Spleen (tissue), 11 donors: ENCODE measurements at regions not wholly inside any gene's neighbourhood (a gene's known extent, or its start where the extent isn't known, plus 50 kb on each side); places are given as distances from the start of the nearest gene placed in this dataset.
A peak's percentile ranks its signal among the peaks of the same experiment; 100 is the strongest.

ENCODE experiments used
- DNase-seq: peaks from one replicate; pipeline ENCODE4 v3.0.0-alpha.2; 2020
- H3K27ac ChIP-seq, 8 donors: fragments of 200-600 bp; sonication (generic) in 7 of 8; 1 replicate in 4 of 8; 2 replicates in 4 of 8; pipeline versions ENCODE4 v1.5.0 to v1.8.0; 2016 to 2021; ENCODE audit warnings: inconsistent platforms in 4 of 8, mild to moderate bottlenecking in 4 of 8, moderate library complexity in 1 of 8
- H3K27me3 ChIP-seq, 7 donors: fragments of 200-600 bp; sonication (generic) in 6 of 7; replicated peaks in 1 of 7; 1 replicate in 4 of 7; 2 replicates in 3 of 7; pipeline versions ENCODE4 v1.5.0 to v1.8.0; 2016 to 2021; ENCODE audit warnings: inconsistent platforms in 3 of 7, mild to moderate bottlenecking in 1 of 7
- H3K36me3 ChIP-seq, 6 donors: fragments of 200-600 bp; sonication (generic) in 5 of 6; 1 replicate in 4 of 6; 2 replicates in 2 of 6; pipeline versions ENCODE4 v1.5.0 to v1.8.0; 2016 to 2021; ENCODE audit warnings: inconsistent platforms in 2 of 6
- H3K4me1 ChIP-seq, 6 donors: fragments of 200-600 bp; sonication (generic) in 5 of 6; 1 replicate in 3 of 6; 2 replicates in 3 of 6; pipeline versions ENCODE4 v1.5.0 to v1.8.0; 2016 to 2021; ENCODE audit warnings: inconsistent platforms in 3 of 6
- H3K4me3 ChIP-seq, 8 donors: fragments of 200-600 bp; sonication (generic) in 7 of 8; 1 replicate in 4 of 8; 2 replicates in 4 of 8; pipeline versions ENCODE4 v1.5.0 to v1.8.0; 2016 to 2021; ENCODE audit warnings: inconsistent platforms in 4 of 8, mild to moderate bottlenecking in 4 of 8, moderate library complexity in 2 of 8
- H3K9me3 ChIP-seq, 8 donors: fragments of 200-600 bp; sonication (generic) in 7 of 8; 1 replicate in 4 of 8; 2 replicates in 4 of 8; pipeline versions ENCODE4 v1.5.0 to v1.8.0; 2016 to 2021; ENCODE audit warnings: inconsistent platforms in 4 of 8
- CTCF ChIP-seq, 11 experiments: fragments of 200-600 bp in 7 of 11; fragments of 450-650 bp in 4 of 11; sonication (generic) in 4 of 11; IDR thresholded peaks in 8 of 11; conservative IDR thresholded peaks in 3 of 11; 1 replicate in 7 of 11; 2 replicates in 4 of 11; pipeline versions ENCODE4 v1.4.0 to v1.8.0; 2016 to 2021; ENCODE audit warnings: antibody characterized with exemption in 11 of 11, inconsistent platforms in 4 of 11, mild to moderate bottlenecking in 1 of 11
- POLR2A ChIP-seq, 3 donors: fragments of 450-650 bp; IDR thresholded peaks; one replicate each; pipeline ENCODE4 v1.5.1; 2017; ENCODE audit warnings: antibody characterized with exemption in 3 of 3, mild to moderate bottlenecking in 1 of 3
- POLR2AphosphoS5 ChIP-seq, 3 donors: sonication (generic); formaldehyde crosslinking; IDR thresholded peaks; one replicate each; pipeline ENCODE4 v1.5.1; 2017; ENCODE audit warnings: antibody characterized with exemption in 3 of 3
- whole genome bisulfite sequencing, 5 donors: extraction: QIAGEN DNeasy Blood & Tissue Kit in 3 of 5; methylation state at CpG; one replicate each; pipeline versions ENCODE4 v1.1.5 to v1.1.7; 2013 to 2018; 5-methylcytosine and 5-hydroxymethylcytosine counted together
- intact Hi-C: fragments of 100-400 bp; cut with DNase I; formaldehyde crosslinking; loops from one replicate; pipeline ENCODE4 v1.15.0; 2023; ENCODE audit warnings: low total_unique reads
- donor health status: healthy with polysubstance abuse.
- donor health status: DM: no; HTN: no; CAD: no; lungs with moderate emphysema.
- donor health status: DM: no; HTN: no; CAD: no.
- donor health status: Bipolar disorder and iron deficiency.
- donor health status: healthy.
- donor health status: DM: no; HTN: no; CAD: no.
- donor health status: DM: yes; HTN: yes; CAD: no.

GRCh38 chr12:131463174-131463573 lies 247.7 kb upstream of the SFSWAP start:
- H3K4me3 ChIP-seq, result no peak overlapping the region
- WGBS, 5 donors, result 51 to 76% (median 68%) methylated on average over 4 of the region's 4 CpGs
- H3K27ac ChIP-seq, result no peak overlapping the region
- H3K9me3 ChIP-seq, result peaks cover 0 to 18% (median 3%) of the 10 kb centered on the region in 8 donors
- H3K36me3 ChIP-seq, result no peaks in the 10 kb centered on the region
- intact Hi-C loops, result no loop called here
- TF ChIP-seq POLR2AphosphoS5 (IDR thresholded peaks at IDR 0.05) (no peak), POLR2A (IDR thresholded peaks at IDR 0.05) (no peak), CTCF (IDR thresholded peaks at IDR 0.05 in 8 of 11, conservative IDR thresholded peaks at IDR 0.05 in 3 of 11) (no peak)
- DNase-seq, result no peak
- H3K4me1 ChIP-seq, result no peaks in the 10 kb centered on the region
- peaks cover 0 to 43% (median 0%) of the 10 kb centered on the region in 7 donors for H3K27me3 ChIP-seq

GRCh38 chr12:131464081-131464480 lies 246.8 kb upstream of the SFSWAP start:
- Histone ChIP-seq H3K27ac (no peak overlapping the region), H3K9me3 (peaks cover 0 to 18% (median 3%) of the 10 kb centered on the region in 8 donors), H3K27me3 (peaks cover 0 to 42% (median 0%) of the 10 kb centered on the region in 7 donors), H3K36me3 (no peaks in the 10 kb centered on the region), H3K4me1 (no peaks in the 10 kb centered on the region), H3K4me3 (no peak overlapping the region)
- intact Hi-C loops, result no loop called here
- no peak for TF ChIP-seq CTCF (IDR thresholded peaks at IDR 0.05 in 8 of 11, conservative IDR thresholded peaks at IDR 0.05 in 3 of 11)
- TF ChIP-seq POLR2A (IDR thresholded peaks at IDR 0.05), result no peak
- TF ChIP-seq POLR2AphosphoS5 (IDR thresholded peaks at IDR 0.05), result no peak
- WGBS, 5 donors, result 50 to 92% (median 77%) methylated on average over 1 of the region's 1 CpG
- no peak for DNase-seq

GRCh38 chr12:131466306-131466705 lies 244.6 kb upstream of the SFSWAP start:
- Histone ChIP-seq H3K4me1 (no peaks in the 10 kb centered on the region), H3K36me3 (no peaks in the 10 kb centered on the region), H3K27ac (no peak overlapping the region), H3K27me3 (peaks cover 0 to 27% (median 2%) of the 10 kb centered on the region in 7 donors), H3K4me3 (no peak overlapping the region), H3K9me3 (peaks cover 0 to 18% (median 3%) of the 10 kb centered on the region in 8 donors)
- intact Hi-C loops, result no loop called here
- TF ChIP-seq CTCF (IDR thresholded peaks at IDR 0.05 in 8 of 11, conservative IDR thresholded peaks at IDR 0.05 in 3 of 11) (no peak), POLR2A (IDR thresholded peaks at IDR 0.05) (no peak), POLR2AphosphoS5 (IDR thresholded peaks at IDR 0.05) (no peak)
- DNase-seq, result peak; percentile 51
- whole genome bisulfite sequencing, 5 donors, result 82 to 98% (median 87%) methylated on average over 4 to 5 of the region's 5 CpGs

GRCh38 chr12:131466932-131467331 lies 244.0 kb upstream of the SFSWAP start:
- 78 to 93% (median 91%) methylated on average over 3 to 4 of the region's 4 CpGs for WGBS, 5 donors
- H3K9me3 ChIP-seq, result peaks cover 0 to 15% (median 3%) of the 10 kb centered on the region in 8 donors

More at GRCh38 chr12:131466932-131467331, 244.0 kb upstream of the SFSWAP start:
- Histone ChIP-seq H3K4me3 (no peak overlapping the region), H3K27me3 (peaks cover 0 to 24% (median 0%) of the 10 kb centered on the region in 7 donors), H3K27ac (no peak overlapping the region), H3K4me1 (no peaks in the 10 kb centered on the region), H3K36me3 (no peaks in the 10 kb centered on the region)
- TF ChIP-seq POLR2A (IDR thresholded peaks at IDR 0.05) (no peak), POLR2AphosphoS5 (IDR thresholded peaks at IDR 0.05) (no peak), CTCF (IDR thresholded peaks at IDR 0.05 in 8 of 11, conservative IDR thresholded peaks at IDR 0.05 in 3 of 11) (no peak)
- intact Hi-C loops, result no loop called here
- DNase-seq, result peak; percentile 12
